ENCODE measurements at regions not wholly inside any gene's neighbourhood (a gene's known extent, or its start where the extent isn't known, plus 50 kb on each side); places are given as distances from the start of the nearest gene placed in this dataset.
"Not testable (repeated sequence)": the region's sequence is repeated elsewhere in the genome, so short reads cannot be mapped to it uniquely, and the experiment has no call there.

GRCh38 chr11:37881741-37882140 is 1283.7 kb upstream of the RAG2 start:
- H3K9me3 ChIP-seq: no peaks in the 10 kb centered on the region
- no peak overlapping the region for H3K4me3 ChIP-seq (ENCODE audit: low read depth in 1 of 2, low read length in 1 of 2)
- H3K36me3 ChIP-seq: no peaks in the 10 kb centered on the region
- no peak overlapping the region for H3K27ac ChIP-seq
- no peak for TF ChIP-seq CTCF (IDR thresholded peaks at IDR 0.05)
- H3K4me1 ChIP-seq (ENCODE audit: control insufficient read depth in 1 of 2, insufficient read depth in 1 of 2, low read depth in 1 of 2, low read length in 1 of 2): no peaks in the 10 kb centered on the region
- no peaks in the 10 kb centered on the region for H3K27me3 ChIP-seq

GRCh38 chr11:37861671-37862070 is 1263.6 kb upstream of the RAG2 start:
- TF ChIP-seq CTCF (IDR thresholded peaks at IDR 0.05): no peak
- no peak overlapping the region for H3K4me3 ChIP-seq (ENCODE audit: low read depth in 1 of 2, low read length in 1 of 2)
- H3K9me3 ChIP-seq: no peaks in the 10 kb centered on the region
- H3K27ac ChIP-seq: no peak overlapping the region
- H3K36me3 ChIP-seq: no peaks in the 10 kb centered on the region
- H3K27me3 ChIP-seq: no peaks in the 10 kb centered on the region
- H3K4me1 ChIP-seq (ENCODE audit: control insufficient read depth in 1 of 2, insufficient read depth in 1 of 2, low read depth in 1 of 2, low read length in 1 of 2): no peaks in the 10 kb centered on the region

- not testable (repeated sequence) for H3K9me3 ChIP-seq; H3K27ac ChIP-seq; H3K4me1 ChIP-seq (ENCODE audit: control insufficient read depth in 1 of 2, insufficient read depth in 1 of 2, low read depth in 1 of 2, low read length in 1 of 2); H3K36me3 ChIP-seq; H3K27me3 ChIP-seq; H3K4me3 ChIP-seq (ENCODE audit: low read depth in 1 of 2, low read length in 1 of 2)
Measured at GRCh38 chr11:37858806-37859537, 1260.9 kb upstream of the RAG2 start.

GRCh38 chr11:37858398-37858797 is 1260.4 kb upstream of the RAG2 start:
- no peak for TF ChIP-seq CTCF (IDR thresholded peaks at IDR 0.05)
- no peaks in the 10 kb centered on the region for H3K9me3 ChIP-seq
- no peaks in the 10 kb centered on the region for H3K36me3 ChIP-seq
- no peak overlapping the region for H3K4me3 ChIP-seq (ENCODE audit: low read depth in 1 of 2, low read length in 1 of 2)
- no peaks in the 10 kb centered on the region for H3K4me1 ChIP-seq (ENCODE audit: control insufficient read depth in 1 of 2, insufficient read depth in 1 of 2, low read depth in 1 of 2, low read length in 1 of 2)
- no peak overlapping the region for H3K27ac ChIP-seq
- no peaks in the 10 kb centered on the region for H3K27me3 ChIP-seq

- TF ChIP-seq CTCF (IDR thresholded peaks at IDR 0.05): no peak
- Histone ChIP-seq H3K4me1 (ENCODE audit: control insufficient read depth in 1 of 2, insufficient read depth in 1 of 2, low read depth in 1 of 2, low read length in 1 of 2) (no peaks in the 10 kb centered on the region), H3K4me3 (ENCODE audit: low read depth in 1 of 2, low read length in 1 of 2) (no peak overlapping the region), H3K9me3 (no peaks in the 10 kb centered on the region), H3K27ac (no peak overlapping the region), H3K27me3 (no peaks in the 10 kb centered on the region), H3K36me3 (no peaks in the 10 kb centered on the region)
Measured at GRCh38 chr11:37857726-37858125, 1259.7 kb upstream of the RAG2 start.

GRCh38 chr11:37849706-37850105 is 1251.7 kb upstream of the RAG2 start:
- Histone ChIP-seq H3K9me3 (no peaks in the 10 kb centered on the region), H3K4me1 (ENCODE audit: control insufficient read depth in 1 of 2, insufficient read depth in 1 of 2, low read depth in 1 of 2, low read length in 1 of 2) (no peaks in the 10 kb centered on the region), H3K27me3 (no peaks in the 10 kb centered on the region), H3K4me3 (ENCODE audit: low read depth in 1 of 2, low read length in 1 of 2) (no peak overlapping the region), H3K27ac (no peak overlapping the region), H3K36me3 (no peaks in the 10 kb centered on the region)
- TF ChIP-seq CTCF (IDR thresholded peaks at IDR 0.05): no peak

Measured in neutrophil (primary cell).